CD4-positive, alpha-beta memory T cell (primary cell): ENCODE measurements at regions not wholly inside any gene's neighbourhood (a gene's known extent, or its start where the extent isn't known, plus 50 kb on each side); places are given as distances from the start of the nearest gene placed in this dataset.
"Not testable (repeated sequence)": the region's sequence is repeated elsewhere in the genome, so short reads cannot be mapped to it uniquely, and the experiment has no call there.

ENCODE experiments used
- CTCF ChIA-PET: fragments of 350-600 bp; sonication (Branson Sonifier 250); formaldehyde crosslinking; loops from one replicate; lab custom pipeline; 2021; ENCODE audit warnings: inconsistent platforms; ENCODE audit not compliant: partially characterized antibody; lab: Charles Lee
- POLR2A ChIA-PET: fragments of 350-600 bp; sonication (Branson Sonifier 250); formaldehyde crosslinking; loops from one replicate; lab custom pipeline; 2021; ENCODE audit not compliant: partially characterized antibody; lab: Charles Lee
- DNase-seq, 5 donors: peaks; one replicate each; pipeline versions ENCODE4 v3.0.0 to v3.0.0-alpha.2; 2020 to 2022; ENCODE audit warnings: mixed read lengths in 1 of 5
- H3K27ac ChIP-seq: one replicate; pipeline ENCODE4 v1.7.0; 2013; ENCODE audit warnings: low read depth, low read length
- H3K27me3 ChIP-seq: 2 replicates; pipeline ENCODE4 v1.7.0; 2013; ENCODE audit warnings: mild to moderate bottlenecking, low read length, moderate library complexity; ENCODE audit not compliant: insufficient read depth
- H3K36me3 ChIP-seq: 2 replicates; pipeline ENCODE4 v1.7.0; 2013; ENCODE audit warnings: mild to moderate bottlenecking, low read length, moderate library complexity; ENCODE audit not compliant: insufficient read depth
- H3K4me1 ChIP-seq: 2 replicates; pipeline ENCODE4 v1.7.0; 2013; ENCODE audit warnings: mild to moderate bottlenecking, low read length, moderate library complexity; ENCODE audit not compliant: insufficient read depth
- H3K4me3 ChIP-seq, 2 donors: one replicate each; pipeline ENCODE4 v1.7.0; 2013; ENCODE audit warnings: low read length in 2 of 2, mild to moderate bottlenecking in 1 of 2
- H3K9me3 ChIP-seq, 2 donors: one replicate each; pipeline ENCODE4 v1.7.0; 2013; ENCODE audit warnings: low read length in 2 of 2, control low read depth in 1 of 2; ENCODE audit not compliant: control insufficient read depth in 1 of 2
- H3K27ac Mint-ChIP-seq, 7 donors: one replicate each; pipeline ENCODE4 v1.8.0; 2020 to 2021; ENCODE audit warnings: mixed read lengths in 7 of 7, mild to moderate bottlenecking in 6 of 7, inconsistent platforms in 3 of 7, moderate library complexity in 3 of 7
- H3K27me3 Mint-ChIP-seq, 2 donors: one replicate each; pipeline ENCODE4 v1.8.0; 2020 to 2021; ENCODE audit warnings: mixed read lengths in 2 of 2
- H3K36me3 Mint-ChIP-seq, 2 donors: one replicate each; pipeline ENCODE4 v1.8.0; 2020 to 2021; ENCODE audit warnings: mixed read lengths in 2 of 2, inconsistent platforms in 1 of 2, mild to moderate bottlenecking in 1 of 2
- H3K4me1 Mint-ChIP-seq, 4 donors: one replicate each; pipeline ENCODE4 v1.8.0; 2020 to 2021; ENCODE audit warnings: mixed read lengths in 4 of 4, mild to moderate bottlenecking in 1 of 4
- H3K4me3 Mint-ChIP-seq, 8 donors: one replicate each; pipeline ENCODE4 v1.8.0; 2020 to 2021; ENCODE audit warnings: mixed read lengths in 8 of 8, mild to moderate bottlenecking in 7 of 8, moderate library complexity in 6 of 8, inconsistent platforms in 3 of 8
- H3K9me3 Mint-ChIP-seq, 8 donors: one replicate each; pipeline ENCODE4 v1.8.0; 2020 to 2021; ENCODE audit warnings: mixed read lengths in 8 of 8, mild to moderate bottlenecking in 5 of 8, inconsistent platforms in 3 of 8, moderate library complexity in 1 of 8
- intact Hi-C: fragments of 100-400 bp; cut with micrococcal nuclease; formaldehyde crosslinking; loops from one replicate; pipeline ENCODE4 v1.15.1; 2023

DNA sequence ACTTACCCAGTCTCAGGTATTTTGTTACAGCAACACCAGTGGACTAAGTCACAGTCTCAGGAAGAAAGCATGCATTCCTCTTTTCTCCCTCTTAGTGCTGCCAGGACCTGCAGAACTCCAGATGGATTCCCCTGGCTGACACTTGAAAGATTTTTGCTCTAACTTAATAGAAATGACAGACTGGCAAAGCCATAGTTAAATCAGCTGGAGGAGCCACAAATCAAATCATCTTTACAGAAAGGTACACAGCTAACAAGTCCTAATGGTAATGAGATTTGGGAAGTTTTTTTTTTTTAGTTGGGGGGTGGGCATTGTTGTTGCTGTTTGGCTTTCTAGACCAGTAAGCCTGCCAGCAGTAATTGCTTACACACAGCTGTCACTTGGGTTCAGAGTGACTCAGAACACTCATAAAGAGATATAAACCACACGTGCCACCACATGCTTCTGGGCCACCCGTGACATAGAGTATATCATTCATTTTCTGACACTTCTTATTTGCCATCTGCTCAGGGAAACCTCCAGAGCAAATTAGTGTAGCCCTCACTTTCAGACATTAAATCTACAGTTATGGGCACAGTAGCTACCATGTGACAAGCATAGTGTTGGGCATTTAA lies 72.4 kb downstream of the FH start:
- intact Hi-C loops: no loop called here
- H3K36me3 ChIP-seq: no peaks in the 10 kb centered on the region
- H3K27me3 ChIP-seq: no peaks in the 10 kb centered on the region
- Mint-ChIP-seq H3K27me3 (peaks cover 0 to 4% of the 10 kb centered on the region in 2 donors), H3K36me3 (no peaks in the 10 kb centered on the region), H3K4me3 (no peak overlapping the region), H3K9me3 (peaks cover 0 to 8% (median 2%) of the 10 kb centered on the region in 8 donors), H3K4me1 (no peaks in the 10 kb centered on the region), H3K27ac (no peak overlapping the region)
- H3K9me3 ChIP-seq: no peaks in the 10 kb centered on the region
- DNase-seq: no peak
- no peaks in the 10 kb centered on the region for H3K4me1 ChIP-seq
- POLR2A ChIA-PET: no interaction called here
- no peak overlapping the region for H3K27ac ChIP-seq
- CTCF ChIA-PET: no interaction called here
- H3K4me3 ChIP-seq: no peak overlapping the region

DNA sequence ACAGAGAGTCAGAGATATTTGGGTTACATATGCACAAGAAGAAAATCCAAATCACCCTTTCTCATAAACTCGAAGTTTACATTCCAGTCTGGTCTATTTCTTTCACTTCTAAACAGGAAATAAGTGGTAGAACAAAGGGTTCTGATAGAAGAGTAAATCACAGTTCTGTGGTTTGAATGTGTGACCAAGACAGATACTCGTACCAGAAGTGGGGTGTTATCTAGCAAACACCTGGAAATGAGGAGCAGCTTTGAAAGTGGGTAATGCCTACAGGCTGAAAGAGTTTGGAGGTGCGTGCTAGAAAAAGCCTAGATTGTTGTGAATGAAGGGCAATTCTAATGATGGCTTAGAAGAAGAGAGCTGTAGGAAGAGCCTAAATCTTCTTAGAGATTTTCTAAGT lies 74.7 kb downstream of the FH start:
- H3K9me3 Mint-ChIP-seq: peaks cover 0 to 5% (median 0%) of the 10 kb centered on the region in 8 donors
- DNase-seq: no peak
- CTCF ChIA-PET: no interaction called here
- H3K4me3 Mint-ChIP-seq: no peak overlapping the region
- Histone ChIP-seq H3K27me3 (no peaks in the 10 kb centered on the region), H3K4me1 (no peaks in the 10 kb centered on the region), H3K36me3 (no peaks in the 10 kb centered on the region), H3K9me3 (no peaks in the 10 kb centered on the region), H3K27ac (no peak overlapping the region), H3K4me3 (no peak overlapping the region)
- no peak overlapping the region for H3K27ac Mint-ChIP-seq
- H3K4me1 Mint-ChIP-seq: no peaks in the 10 kb centered on the region
- H3K27me3 Mint-ChIP-seq: peaks cover 1 to 6% of the 10 kb centered on the region in 2 donors
- no peaks in the 10 kb centered on the region for H3K36me3 Mint-ChIP-seq
- intact Hi-C loops: no loop called here
- POLR2A ChIA-PET: no interaction called here

DNA sequence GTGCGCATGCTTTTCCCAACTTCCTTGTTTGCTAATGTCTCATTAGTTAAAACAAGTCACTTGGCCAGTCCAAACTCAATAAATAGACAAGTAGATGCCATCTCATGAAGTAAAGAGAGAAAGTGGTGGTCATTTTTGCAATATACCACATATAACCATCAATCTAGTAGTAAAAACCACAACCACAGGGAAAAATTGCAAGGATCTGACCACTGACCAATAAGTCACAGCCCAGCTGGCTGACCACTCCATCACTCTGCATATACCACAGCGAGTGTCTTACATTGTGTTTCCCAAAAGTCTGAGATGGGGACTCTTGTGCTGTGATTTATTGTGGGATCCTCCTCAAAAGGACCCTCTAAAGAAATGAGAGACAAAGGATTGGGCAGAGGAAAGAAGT lies 76.0 kb downstream of the FH start:
- no peak overlapping the region for H3K4me3 ChIP-seq

DNA sequence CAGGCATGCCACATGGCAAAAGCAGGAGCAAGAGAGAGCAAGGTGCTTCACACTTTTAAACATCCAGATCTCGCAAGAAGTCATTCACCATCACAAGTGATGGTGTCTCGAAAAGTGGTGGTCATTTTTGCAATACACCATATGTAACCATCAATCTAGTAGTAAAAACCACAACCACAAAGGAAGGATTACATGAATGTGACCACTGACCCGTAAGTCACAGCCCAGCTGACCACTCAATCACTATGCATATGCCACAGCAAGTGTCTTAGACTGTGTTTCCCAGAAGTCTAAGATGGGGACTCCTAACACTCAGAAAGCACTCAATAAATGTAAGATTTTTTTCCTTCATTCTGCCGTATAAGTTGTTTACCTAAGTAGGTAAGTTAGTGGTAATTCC lies 76.9 kb downstream of the FH start:
- peaks cover 0 to 5% (median 0%) of the 10 kb centered on the region in 8 donors for H3K9me3 Mint-ChIP-seq
- intact Hi-C loops: no loop called here

More for the DNA sequence above, 76.0 kb downstream of the FH start:
- no peaks in the 10 kb centered on the region for H3K4me1 Mint-ChIP-seq
- intact Hi-C loops: no loop called here
- H3K4me3 Mint-ChIP-seq: no peak overlapping the region
- DNase-seq: no peak
- H3K36me3 ChIP-seq: no peaks in the 10 kb centered on the region
- H3K27ac ChIP-seq: no peak overlapping the region
- H3K27me3 ChIP-seq: no peaks in the 10 kb centered on the region
- no peaks in the 10 kb centered on the region for H3K36me3 Mint-ChIP-seq
- H3K27me3 Mint-ChIP-seq: peaks cover 1 to 6% of the 10 kb centered on the region in 2 donors
- H3K9me3 Mint-ChIP-seq: peaks cover 0 to 5% (median 0%) of the 10 kb centered on the region in 8 donors
- ChIA-PET POLR2A (no interaction called here), CTCF (no interaction called here)
- H3K27ac Mint-ChIP-seq: no peak overlapping the region
- H3K4me1 ChIP-seq: no peaks in the 10 kb centered on the region
- H3K9me3 ChIP-seq: no peaks in the 10 kb centered on the region

DNA sequence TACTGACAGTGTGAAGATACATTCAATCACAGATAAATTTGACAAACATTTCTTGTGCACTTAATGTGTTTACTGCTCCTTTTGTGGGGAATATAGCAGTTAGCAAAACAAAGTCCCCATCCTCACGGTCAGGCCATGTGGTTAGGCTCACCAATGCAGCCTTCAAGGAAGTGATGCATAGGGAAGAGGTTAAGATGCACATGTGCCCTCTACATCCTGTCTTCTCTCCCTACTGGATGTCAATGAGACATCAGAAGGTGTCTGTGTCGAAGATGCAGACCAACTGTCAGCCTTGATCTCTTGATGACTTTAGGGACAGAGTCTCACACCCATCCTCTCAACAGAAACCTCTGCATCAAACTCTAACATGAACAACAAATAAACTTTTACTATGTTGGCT lies 78.7 kb downstream of the FH start:
- no peaks in the 10 kb centered on the region for H3K4me1 Mint-ChIP-seq
- Histone ChIP-seq H3K36me3 (no peaks in the 10 kb centered on the region), H3K9me3 (no peaks in the 10 kb centered on the region), H3K4me3 (no peak overlapping the region), H3K27me3 (no peaks in the 10 kb centered on the region), H3K27ac (no peak overlapping the region), H3K4me1 (no peaks in the 10 kb centered on the region)
- H3K27ac Mint-ChIP-seq: no peak overlapping the region
- H3K4me3 Mint-ChIP-seq: no peak overlapping the region
- ChIA-PET CTCF (no interaction called here), POLR2A (no interaction called here)
- H3K27me3 Mint-ChIP-seq: peaks cover 1 to 6% of the 10 kb centered on the region in 2 donors
- intact Hi-C loops: no loop called here
- peaks cover 0 to 5% (median 0%) of the 10 kb centered on the region in 8 donors for H3K9me3 Mint-ChIP-seq
- DNase-seq: no peak
- no peaks in the 10 kb centered on the region for H3K36me3 Mint-ChIP-seq

More for the DNA sequence above, 76.9 kb downstream of the FH start:
- Histone ChIP-seq H3K36me3 (no peaks in the 10 kb centered on the region), H3K9me3 (no peaks in the 10 kb centered on the region), H3K27ac (no peak overlapping the region), H3K4me1 (no peaks in the 10 kb centered on the region), H3K27me3 (no peaks in the 10 kb centered on the region), H3K4me3 (no peak overlapping the region)
- H3K4me3 Mint-ChIP-seq: no peak overlapping the region
- CTCF ChIA-PET: no interaction called here
- no peak for DNase-seq
- POLR2A ChIA-PET: no interaction called here
- H3K4me1 Mint-ChIP-seq: no peaks in the 10 kb centered on the region
- peaks cover 1 to 6% of the 10 kb centered on the region in 2 donors for H3K27me3 Mint-ChIP-seq
- H3K27ac Mint-ChIP-seq: no peak overlapping the region
- no peaks in the 10 kb centered on the region for H3K36me3 Mint-ChIP-seq

DNA sequence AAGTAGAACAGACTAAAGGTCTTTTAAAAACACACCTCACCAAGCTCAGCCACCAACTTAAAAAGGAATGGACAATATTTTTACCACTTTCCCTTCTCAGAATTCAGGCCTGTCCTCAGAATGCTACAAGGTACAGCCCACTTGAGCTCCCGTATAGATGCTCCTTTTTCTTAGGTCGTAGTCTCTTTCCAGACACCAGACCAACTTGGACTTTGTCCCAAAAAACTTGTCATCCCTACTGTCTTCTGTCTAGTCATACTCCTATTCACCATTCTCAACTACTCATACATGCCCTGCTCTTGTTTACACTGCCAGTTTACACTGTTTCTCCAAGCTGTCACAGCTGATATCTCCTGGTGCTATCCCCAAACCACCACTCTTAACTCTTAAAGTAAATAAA lies 80.9 kb downstream of the FH start:
- H3K4me1 ChIP-seq, H3K36me3 Mint-ChIP-seq, H3K27me3 ChIP-seq, H3K27ac Mint-ChIP-seq, H3K9me3 ChIP-seq, POLR2A ChIA-PET, intact Hi-C loops, H3K9me3 Mint-ChIP-seq, H3K4me3 ChIP-seq, CTCF ChIA-PET, DNase-seq, H3K4me1 Mint-ChIP-seq, H3K36me3 ChIP-seq, H3K4me3 Mint-ChIP-seq, H3K27ac ChIP-seq: not testable (repeated sequence)
- H3K27me3 Mint-ChIP-seq: peaks cover 1 to 15% of the 10 kb centered on the region in 2 donors

DNA sequence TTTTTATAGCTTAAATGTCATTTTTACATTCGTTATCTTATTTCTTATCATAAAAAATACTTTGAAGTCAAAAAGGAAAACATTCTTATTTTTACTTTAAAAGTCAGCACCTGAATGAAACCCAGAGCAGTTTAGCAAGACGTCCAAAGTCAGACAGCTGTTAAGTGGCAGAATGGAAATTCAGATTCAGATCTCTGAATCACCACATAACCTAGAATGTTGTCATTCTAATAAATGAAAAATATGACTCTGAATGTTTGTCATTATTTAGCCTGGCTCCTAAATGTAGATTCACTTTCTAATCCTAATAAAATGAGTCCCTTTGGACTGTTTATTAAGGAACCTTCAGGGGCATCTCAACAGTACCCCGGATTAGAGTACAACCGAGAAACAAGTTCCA lies 75.2 kb upstream of the RGS7 start:
- intact Hi-C loops: no loop called here
- no peak overlapping the region for H3K4me3 Mint-ChIP-seq

More for the DNA sequence above, 75.2 kb upstream of the RGS7 start:
- DNase-seq: no peak
- H3K27ac Mint-ChIP-seq: no peak overlapping the region
- no peaks in the 10 kb centered on the region for H3K36me3 ChIP-seq
- H3K27me3 Mint-ChIP-seq: peaks cover 13 to 22% of the 10 kb centered on the region in 2 donors
- no peak overlapping the region for H3K27ac ChIP-seq
- no peaks in the 10 kb centered on the region for H3K4me1 ChIP-seq
- peaks cover 0 to 6% (median 3%) of the 10 kb centered on the region in 8 donors for H3K9me3 Mint-ChIP-seq
- no peaks in the 10 kb centered on the region for H3K36me3 Mint-ChIP-seq
- no peaks in the 10 kb centered on the region for H3K27me3 ChIP-seq
- no peaks in the 10 kb centered on the region for H3K9me3 ChIP-seq
- ChIA-PET POLR2A (no interaction called here), CTCF (no interaction called here)
- no peak overlapping the region for H3K4me3 ChIP-seq
- no peaks in the 10 kb centered on the region for H3K4me1 Mint-ChIP-seq
